Right lobe of liver (tissue), 6 donors: ENCODE measurements at regions not wholly inside any gene's neighbourhood (a gene's known extent, or its start where the extent isn't known, plus 50 kb on each side); places are given as distances from the start of the nearest gene placed in this dataset.
A peak's percentile ranks its signal among the peaks of the same experiment; 100 is the strongest.

Source experiments
- ATAC-seq, 4 donors: fragments of 200-7000 bp; cut with Tn5 transposase; one replicate each; pipeline ENCODE4 v1.9.1; 2020; ENCODE audit warnings: mild to moderate bottlenecking in 4 of 4, moderate library complexity in 4 of 4
- DNase-seq, 3 donors: peaks; one replicate each; pipeline ENCODE4 v3.0.0-alpha.2; 2020
- H3K27ac ChIP-seq, 3 donors: fragments of 200-600 bp; one replicate each; pipeline ENCODE4 v1.8.0; 2022
- H3K27me3 ChIP-seq, 2 donors: fragments of 200-600 bp; one replicate each; pipeline ENCODE4 v1.8.0; 2022
- H3K36me3 ChIP-seq, 4 donors: fragments of 200-600 bp; sonication (generic) in 1 of 4; one replicate each; pipeline versions ENCODE4 v1.5.1 to v1.8.0; 2017 to 2022; ENCODE audit warnings: control low read depth in 1 of 4
- H3K4me1 ChIP-seq, 4 donors: fragments of 200-600 bp; sonication (generic) in 1 of 4; one replicate each; pipeline versions ENCODE4 v1.5.1 to v1.8.0; 2017 to 2022; ENCODE audit warnings: control low read depth in 1 of 4
- H3K4me3 ChIP-seq, 3 donors: fragments of 200-600 bp; one replicate each; pipeline ENCODE4 v1.8.0; 2022
- H3K9me3 ChIP-seq, 4 donors: fragments of 200-600 bp; sonication (generic) in 1 of 4; one replicate each; pipeline versions ENCODE4 v1.5.1 to v1.8.0; 2017 to 2022; ENCODE audit warnings: control low read depth in 1 of 4
- CTCF ChIP-seq, 4 donors: fragments of 200-600 bp in 3 of 4; fragments of 450-650 bp in 1 of 4; IDR thresholded peaks; one replicate each; pipeline versions ENCODE4 v1.5.1 to v1.8.0; 2016 to 2022; ENCODE audit warnings: antibody characterized with exemption in 4 of 4, mild to moderate bottlenecking in 2 of 4
- POLR2A ChIP-seq: fragments of 450-650 bp; IDR thresholded peaks from one replicate; pipeline ENCODE4 v1.6.1; 2017; ENCODE audit warnings: antibody characterized with exemption, mild to moderate bottlenecking
- WGBS: methylation state at CpG from one replicate; pipeline ENCODE4 v1.1.6; 2018; ENCODE audit warnings: low coverage, low lambda C conversion rate; ENCODE audit not compliant: insufficient coverage; ENCODE audit errors: missing lambda C conversion rate; 5-methylcytosine and 5-hydroxymethylcytosine counted together
- intact Hi-C, 2 donors: fragments of 100-400 bp; cut with DNase I; formaldehyde crosslinking; loops; one replicate each; pipeline versions ENCODE4 v1.11.2 to v1.14.1; 2022
- donor health status: DM: no; HTN: yes; CAD: no.
- donor health status: DM: no; HTN: no; CAD: no.
- donor health status: DM: no; HTN: no; CAD: no.
- donor health status: DM: no; HTN: yes; CAD: no.
- donor health status: DM: no; HTN: yes; CAD: no.

- intact Hi-C loops, result no loop called here
- H3K27ac ChIP-seq, result no peak overlapping the region
- WGBS, result 55% methylated on average over 1 of the region's 1 CpG
These were observed 907.1 kb downstream of the FAT4 start for GRCh38 chr4:126221717-126222340.

GRCh38 chr4:126223784-126224407 is 909.1 kb downstream of the FAT4 start:
- TF ChIP-seq POLR2A, result no peak
- TF ChIP-seq CTCF (IDR thresholded peaks at IDR 0.05), result peak; percentile 40 to 58 (median 52)
- peak in 3 of 4 donors; percentile 30 to 57 (median 45) for ATAC-seq
- intact Hi-C loops, result no loop called here
- Histone ChIP-seq H3K4me1 (no peaks in the 10 kb centered on the region), H3K27me3 (no peaks in the 10 kb centered on the region), H3K4me3 (no peak overlapping the region), H3K27ac (no peak overlapping the region), H3K9me3 (no peaks in the 10 kb centered on the region), H3K36me3 (no peaks in the 10 kb centered on the region)
- no peak for DNase-seq
- WGBS, result 42% methylated on average over 2 of the region's 2 CpGs

More at GRCh38 chr4:126221717-126222340, 907.1 kb downstream of the FAT4 start:
- Histone ChIP-seq H3K36me3 (no peaks in the 10 kb centered on the region), H3K4me3 (no peak overlapping the region), H3K27me3 (no peaks in the 10 kb centered on the region), H3K4me1 (no peaks in the 10 kb centered on the region), H3K9me3 (no peaks in the 10 kb centered on the region)
- no peak for TF ChIP-seq POLR2A
- no peak for TF ChIP-seq CTCF (IDR thresholded peaks at IDR 0.05)
- DNase-seq (no peak), ATAC-seq (no peak)

GRCh38 chr4:126227428-126227827 is 912.7 kb downstream of the FAT4 start:
- WGBS, result 52% methylated on average over 4 of the region's 4 CpGs
- H3K27ac ChIP-seq, result no peak overlapping the region
- ATAC-seq (no peak), DNase-seq (no peak)
- no peaks in the 10 kb centered on the region for H3K9me3 ChIP-seq
- intact Hi-C loops, result no loop called here
- TF ChIP-seq CTCF (IDR thresholded peaks at IDR 0.05) (no peak), POLR2A (no peak)
- H3K4me3 ChIP-seq, result no peak overlapping the region
- no peaks in the 10 kb centered on the region for H3K27me3 ChIP-seq
- H3K36me3 ChIP-seq, result no peaks in the 10 kb centered on the region
- no peaks in the 10 kb centered on the region for H3K4me1 ChIP-seq

GRCh38 chr4:126230269-126230668 is 915.5 kb downstream of the FAT4 start:
- Histone ChIP-seq H3K4me1 (no peaks in the 10 kb centered on the region), H3K27ac (no peak overlapping the region), H3K9me3 (no peaks in the 10 kb centered on the region), H3K27me3 (no peaks in the 10 kb centered on the region), H3K36me3 (no peaks in the 10 kb centered on the region), H3K4me3 (no peak overlapping the region)
- WGBS, result 67% methylated on average over 1 of the region's 1 CpG
- intact Hi-C loops, result no loop called here
- no peak for ATAC-seq
- DNase-seq, result no peak
- TF ChIP-seq POLR2A (no peak), CTCF (IDR thresholded peaks at IDR 0.05) (no peak)
